Epithelial cell of prostate (primary cell): ENCODE measurements at regions not wholly inside any gene's neighbourhood (a gene's known extent, or its start where the extent isn't known, plus 50 kb on each side); places are given as distances from the start of the nearest gene placed in this dataset.
"Not testable (repeated sequence)": the region's sequence is repeated elsewhere in the genome, so short reads cannot be mapped to it uniquely, and the experiment has no call there.

Experiments
- DNase-seq: peaks from one replicate; pipeline ENCODE4 v3.0.0-alpha.2; 2011; ENCODE audit warnings: low read depth, low spot score
- H3K27ac ChIP-seq: fragments of 450-650 bp; 2 replicates; pipeline ENCODE4 v1.5.1; 2017; ENCODE audit warnings: mild to moderate bottlenecking

- no peak overlapping the region for H3K27ac ChIP-seq
- no peak for DNase-seq
These were observed 85.5 kb upstream of the ZNF217 start for GRCh38 chr20:53678990-53679596.

- H3K27ac ChIP-seq = no peak overlapping the region
- DNase-seq = no peak
These were observed 84.8 kb upstream of the ZNF217 start for GRCh38 chr20:53678315-53678989.

GRCh38 chr20:53677447-53678314 lies 84.0 kb upstream of the ZNF217 start:
- no peak for DNase-seq
- H3K27ac ChIP-seq = no peak overlapping the region

- DNase-seq = no peak
- H3K27ac ChIP-seq = no peak overlapping the region
These were observed 83.3 kb upstream of the ZNF217 start for GRCh38 chr20:53676987-53677386.

GRCh38 chr20:53676519-53676822 lies 82.8 kb upstream of the ZNF217 start:
- H3K27ac ChIP-seq = no peak overlapping the region
- no peak for DNase-seq

GRCh38 chr20:53672484-53673129 lies 79.0 kb upstream of the ZNF217 start:
- H3K27ac ChIP-seq = no peak overlapping the region
- DNase-seq = no peak

GRCh38 chr20:53671370-53671769 lies 77.7 kb upstream of the ZNF217 start:
- H3K27ac ChIP-seq = no peak overlapping the region

GRCh38 chr20:53669517-53670313 lies 76.1 kb upstream of the ZNF217 start:
- DNase-seq, H3K27ac ChIP-seq: not testable (repeated sequence)

More at GRCh38 chr20:53671370-53671769, 77.7 kb upstream of the ZNF217 start:
- DNase-seq = no peak

GRCh38 chr20:53668992-53669391 lies 75.4 kb upstream of the ZNF217 start:
- no peak overlapping the region for H3K27ac ChIP-seq
- DNase-seq = no peak

- no peak for DNase-seq
These were observed 72.5 kb upstream of the ZNF217 start for GRCh38 chr20:53666144-53666543.

GRCh38 chr20:53664121-53664520 lies 70.5 kb upstream of the ZNF217 start:
- H3K27ac ChIP-seq = no peak overlapping the region
- DNase-seq = no peak

More at GRCh38 chr20:53666144-53666543, 72.5 kb upstream of the ZNF217 start:
- no peak overlapping the region for H3K27ac ChIP-seq

- DNase-seq, H3K27ac ChIP-seq: not testable (repeated sequence)
These were observed 69.9 kb upstream of the ZNF217 start for GRCh38 chr20:53663521-53663920.

- no peak for DNase-seq
- no peak overlapping the region for H3K27ac ChIP-seq
These were observed 69.0 kb upstream of the ZNF217 start for GRCh38 chr20:53662595-53662994.

GRCh38 chr20:53660947-53661381 lies 67.3 kb upstream of the ZNF217 start:
- no peak overlapping the region for H3K27ac ChIP-seq
- no peak for DNase-seq

GRCh38 chr20:53660078-53660909 lies 66.7 kb upstream of the ZNF217 start:
- no peak overlapping the region for H3K27ac ChIP-seq
- no peak for DNase-seq

GRCh38 chr20:53658973-53659372 lies 65.3 kb upstream of the ZNF217 start:
- H3K27ac ChIP-seq = peak overlapping the region; percentile 2

GRCh38 chr20:53658322-53658721 lies 64.7 kb upstream of the ZNF217 start:
- no peak for DNase-seq
- H3K27ac ChIP-seq = peak overlapping the region; percentile 2

More at GRCh38 chr20:53658973-53659372, 65.3 kb upstream of the ZNF217 start:
- DNase-seq = no peak

GRCh38 chr20:53657732-53658131 lies 64.1 kb upstream of the ZNF217 start:
- DNase-seq = no peak
- H3K27ac ChIP-seq = peak overlapping the region; percentile 64

GRCh38 chr20:53657279-53657678 lies 63.6 kb upstream of the ZNF217 start:
- peak overlapping the region; percentile 64 for H3K27ac ChIP-seq
- DNase-seq = no peak
